MCF 10A (cell line): ENCODE measurements at regions not wholly inside any gene's neighbourhood (a gene's known extent, or its start where the extent isn't known, plus 50 kb on each side); places are given as distances from the start of the nearest gene placed in this dataset.

Experiments
- BruUV-seq: library from RNA; stranded (reverse); fragments of 400-500 nt; replicated peaks from 2 replicates; lab custom pipeline; 2021; lab: Mats Ljungman, UMichigan
- CTCF ChIA-PET: fragments of 300-600 bp; sonication (Branson Sonifier 250); formaldehyde crosslinking; extraction: SDS; loops from one replicate; lab custom pipeline; 2021; ENCODE audit warnings: antibody characterized with exemption, inconsistent platforms; lab: Yijun Ruan, JAX
- POLR2A ChIA-PET: fragments of 300-600, 350-650 bp; sonication (Branson Sonifier 250); formaldehyde crosslinking; extraction: SDS; loops from one replicate; lab custom pipeline; 2020; ENCODE audit warnings: antibody characterized with exemption, inconsistent platforms; lab: Yijun Ruan, JAX
- DNase-seq: peaks from one replicate; pipeline ENCODE4 v3.0.0-alpha.2; 2018; ENCODE audit not compliant: unreplicated experiment
- H3K27ac Mint-ChIP-seq: one replicate; pipeline ENCODE4 v1.8.0; 2022; ENCODE audit warnings: mild to moderate bottlenecking, low read depth, mixed read lengths; ENCODE audit not compliant: unreplicated experiment
- H3K27me3 Mint-ChIP-seq: one replicate; pipeline ENCODE4 v1.8.0; 2022; ENCODE audit warnings: mixed read lengths; ENCODE audit not compliant: insufficient read depth, unreplicated experiment
- H3K36me3 Mint-ChIP-seq: one replicate; pipeline ENCODE4 v1.8.0; 2022; ENCODE audit warnings: mild to moderate bottlenecking, moderate library complexity, mixed read lengths; ENCODE audit not compliant: insufficient read depth, unreplicated experiment
- H3K4me1 Mint-ChIP-seq: one replicate; pipeline ENCODE4 v1.8.0; 2022; ENCODE audit warnings: mixed read lengths; ENCODE audit not compliant: insufficient read depth, unreplicated experiment
- H3K4me3 Mint-ChIP-seq: one replicate; pipeline ENCODE4 v1.8.0; 2022; ENCODE audit warnings: mild to moderate bottlenecking, moderate library complexity, mixed read lengths; ENCODE audit not compliant: unreplicated experiment
- H3K9me3 Mint-ChIP-seq: one replicate; pipeline ENCODE4 v1.8.0; 2022; ENCODE audit warnings: mixed read lengths; ENCODE audit not compliant: unreplicated experiment
- intact Hi-C: fragments of 100-400 bp; cut with micrococcal nuclease; formaldehyde crosslinking; loops from 2 replicates; pipeline ENCODE4 v1.14.1; 2022
- TF ChIP-seq, protein P1 (sequence below): fragments of 200-600 bp; IDR thresholded peaks from one replicate; pipeline ENCODE4 v1.8.0; 2022; ENCODE audit warnings: antibody characterized with exemption, mild to moderate bottlenecking; ENCODE audit not compliant: unreplicated experiment

GRCh38 chr14:56885825-56886224 lies 75.5 kb upstream of the OTX2 start:
- TF ChIP-seq, protein P1, sequence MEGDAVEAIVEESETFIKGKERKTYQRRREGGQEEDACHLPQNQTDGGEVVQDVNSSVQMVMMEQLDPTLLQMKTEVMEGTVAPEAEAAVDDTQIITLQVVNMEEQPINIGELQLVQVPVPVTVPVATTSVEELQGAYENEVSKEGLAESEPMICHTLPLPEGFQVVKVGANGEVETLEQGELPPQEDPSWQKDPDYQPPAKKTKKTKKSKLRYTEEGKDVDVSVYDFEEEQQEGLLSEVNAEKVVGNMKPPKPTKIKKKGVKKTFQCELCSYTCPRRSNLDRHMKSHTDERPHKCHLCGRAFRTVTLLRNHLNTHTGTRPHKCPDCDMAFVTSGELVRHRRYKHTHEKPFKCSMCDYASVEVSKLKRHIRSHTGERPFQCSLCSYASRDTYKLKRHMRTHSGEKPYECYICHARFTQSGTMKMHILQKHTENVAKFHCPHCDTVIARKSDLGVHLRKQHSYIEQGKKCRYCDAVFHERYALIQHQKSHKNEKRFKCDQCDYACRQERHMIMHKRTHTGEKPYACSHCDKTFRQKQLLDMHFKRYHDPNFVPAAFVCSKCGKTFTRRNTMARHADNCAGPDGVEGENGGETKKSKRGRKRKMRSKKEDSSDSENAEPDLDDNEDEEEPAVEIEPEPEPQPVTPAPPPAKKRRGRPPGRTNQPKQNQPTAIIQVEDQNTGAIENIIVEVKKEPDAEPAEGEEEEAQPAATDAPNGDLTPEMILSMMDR = no peak
- H3K27ac Mint-ChIP-seq = no peak overlapping the region
- no peaks in the 10 kb centered on the region for H3K36me3 Mint-ChIP-seq
- ChIA-PET POLR2A (no interaction called here), CTCF (interaction anchor here (0.6 to 1.7 kb wide), 3 partner anchors 10 to 149 kb away, joined by 3 to 7 read pairs (median 3); no protein-coding TSS in a partner anchor)
- no peak for DNase-seq
- intact Hi-C loops = no loop called here
- H3K27me3 Mint-ChIP-seq = peaks cover 86% of the 10 kb centered on the region
- no peak overlapping the region for H3K4me3 Mint-ChIP-seq
- H3K4me1 Mint-ChIP-seq = no peaks in the 10 kb centered on the region
- H3K9me3 Mint-ChIP-seq = no peaks in the 10 kb centered on the region
- no TSS peak for BruUV-seq

DNA sequence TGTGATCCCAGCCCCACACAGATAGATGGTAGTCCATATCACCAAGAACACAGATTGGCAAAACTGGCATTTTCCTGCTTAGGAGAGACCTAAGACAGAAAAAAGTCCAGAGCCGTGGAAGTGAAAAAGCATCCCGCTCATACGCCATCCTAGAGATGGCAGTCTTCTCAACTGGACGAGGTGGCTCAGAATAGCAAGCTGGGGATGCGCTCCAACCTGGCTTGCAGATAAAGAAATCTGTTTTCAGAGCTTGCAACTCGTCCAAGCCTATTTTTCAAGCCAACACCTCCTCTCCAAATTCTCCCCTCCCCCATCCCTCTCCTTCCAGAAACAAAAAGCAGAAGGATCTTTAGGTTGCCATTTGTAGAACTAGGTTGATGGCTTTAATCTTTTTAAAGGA lies 74.3 kb upstream of the OTX2 start:
- POLR2A ChIA-PET = no interaction called here
- Mint-ChIP-seq H3K27ac (no peak overlapping the region), H3K36me3 (no peaks in the 10 kb centered on the region), H3K27me3 (peaks cover 82% of the 10 kb centered on the region), H3K4me3 (no peak overlapping the region), H3K9me3 (no peaks in the 10 kb centered on the region), H3K4me1 (no peaks in the 10 kb centered on the region)
- intact Hi-C loops = no loop called here
- no TSS peak for BruUV-seq
- TF ChIP-seq, protein P1 = no peak
- no peak for DNase-seq
- CTCF ChIA-PET = no interaction called here

DNA sequence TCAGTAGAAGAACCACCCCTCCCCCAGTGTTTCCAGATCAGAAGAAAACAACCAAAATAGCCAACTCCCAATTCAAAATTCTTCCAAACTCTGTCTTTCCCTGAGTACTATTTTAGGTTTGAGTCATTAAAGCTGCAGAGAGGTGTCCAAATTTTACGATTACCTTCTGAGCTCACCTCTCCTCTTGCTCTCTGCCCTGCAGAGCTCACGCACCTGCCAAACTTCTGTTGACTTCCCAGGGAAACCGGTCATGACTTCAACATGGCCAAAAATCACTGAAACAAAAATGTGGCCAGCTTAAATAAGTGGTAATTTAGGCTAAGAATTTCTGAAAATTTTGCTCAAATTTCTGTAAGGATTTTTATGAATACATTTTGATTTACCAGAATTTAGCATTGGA lies 70.9 kb upstream of the OTX2 start:
- BruUV-seq = no TSS peak
- ChIA-PET CTCF (interaction anchor here (0.7 kb wide), 1 partner anchor 265 kb away, joined by 3 read pairs; no protein-coding TSS in a partner anchor), POLR2A (no interaction called here)
- H3K9me3 Mint-ChIP-seq = no peaks in the 10 kb centered on the region
- H3K4me3 Mint-ChIP-seq = no peak overlapping the region
- DNase-seq = no peak
- no peaks in the 10 kb centered on the region for H3K4me1 Mint-ChIP-seq
- H3K36me3 Mint-ChIP-seq = no peaks in the 10 kb centered on the region
- no peak overlapping the region for H3K27ac Mint-ChIP-seq
- intact Hi-C loops = no loop called here
- TF ChIP-seq, protein P1 = no peak
- H3K27me3 Mint-ChIP-seq = peaks cover 73% of the 10 kb centered on the region

DNA sequence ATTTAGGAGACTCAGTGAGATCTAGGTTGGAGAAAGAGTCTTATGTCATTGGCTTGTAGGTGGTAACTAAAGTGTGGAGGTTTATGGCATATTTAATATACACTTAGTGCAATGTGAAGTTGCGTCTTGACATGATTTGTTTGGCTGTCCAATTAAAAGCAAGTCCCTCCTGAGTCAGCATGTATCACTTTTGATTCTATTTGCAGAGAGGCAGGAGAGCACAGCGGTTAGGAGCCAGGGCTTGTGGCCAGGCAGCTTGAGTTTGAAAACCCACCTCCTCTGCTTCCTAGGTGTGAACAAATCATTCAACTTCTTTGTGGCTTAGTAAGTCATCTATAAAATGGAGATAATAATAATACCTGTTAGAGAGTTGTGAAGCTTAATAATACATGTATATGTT lies 68.5 kb upstream of the OTX2 start:
- TF ChIP-seq, protein P1 = no peak
- POLR2A ChIA-PET = interaction anchor here (0.6 to 0.7 kb wide), 2 partner anchors 19 to 97 kb away, joined by 3 to 4 read pairs; no protein-coding TSS in a partner anchor
- Mint-ChIP-seq H3K4me3 (no peak overlapping the region), H3K27ac (no peak overlapping the region), H3K27me3 (peaks cover 82% of the 10 kb centered on the region), H3K9me3 (no peaks in the 10 kb centered on the region), H3K4me1 (no peaks in the 10 kb centered on the region), H3K36me3 (no peaks in the 10 kb centered on the region)
- CTCF ChIA-PET = interaction anchor here (1.0 kb wide), 1 partner anchor 437 kb away, joined by 3 read pairs; no protein-coding TSS in a partner anchor
- DNase-seq = no peak
- BruUV-seq = no TSS peak
- intact Hi-C loops = no loop called here
